HG03571 (cell line): ENCODE measurements at regions not wholly inside any gene's neighbourhood (a gene's known extent, or its start where the extent isn't known, plus 50 kb on each side); places are given as distances from the start of the nearest gene placed in this dataset.

Experiments used
- ATAC-seq: cut with Tn5 transposase; IDR thresholded peaks from one replicate; pipeline ENCODE4 v1.9.1; 2021; ENCODE audit not compliant: unreplicated experiment

GRCh38 chr21:38652396-38652795, 153.3 kb upstream of the ETS2 start:
- ATAC-seq: no peak

- no peak for ATAC-seq
These were observed 151.1 kb upstream of the ETS2 start for GRCh38 chr21:38654580-38654979.

GRCh38 chr21:38658511-38658910, 147.2 kb upstream of the ETS2 start:
- ATAC-seq: no peak

- no peak for ATAC-seq
These were observed 145.8 kb upstream of the ETS2 start for GRCh38 chr21:38659936-38660332.

GRCh38 chr21:38660333-38661196, 145.2 kb upstream of the ETS2 start:
- no peak for ATAC-seq

GRCh38 chr21:38661197-38661871, 144.4 kb upstream of the ETS2 start:
- no peak for ATAC-seq

GRCh38 chr21:38661889-38662568, 143.7 kb upstream of the ETS2 start:
- no peak for ATAC-seq

GRCh38 chr21:38663282-38663681, 142.4 kb upstream of the ETS2 start:
- no peak for ATAC-seq

GRCh38 chr21:38664315-38664714, 141.4 kb upstream of the ETS2 start:
- no peak for ATAC-seq

GRCh38 chr21:38664841-38665240, 140.9 kb upstream of the ETS2 start:
- ATAC-seq: no peak

- no peak for ATAC-seq
These were observed 138.3 kb upstream of the ETS2 start for GRCh38 chr21:38667291-38667870.

GRCh38 chr21:38668067-38668466, 137.7 kb upstream of the ETS2 start:
- ATAC-seq: no peak

- ATAC-seq: no peak
These were observed 137.2 kb upstream of the ETS2 start for GRCh38 chr21:38668541-38668940.

GRCh38 chr21:38669186-38669585, 136.5 kb upstream of the ETS2 start:
- ATAC-seq: no peak

GRCh38 chr21:38670861-38671260, 134.9 kb upstream of the ETS2 start:
- ATAC-seq: no peak

GRCh38 chr21:38671773-38672172, 134.0 kb upstream of the ETS2 start:
- no peak for ATAC-seq

GRCh38 chr21:38675182-38675824, 130.4 kb upstream of the ETS2 start:
- no peak for ATAC-seq

- ATAC-seq: no peak
These were observed 126.9 kb upstream of the ETS2 start for GRCh38 chr21:38678827-38679226.

GRCh38 chr21:38679534-38679933, 126.2 kb upstream of the ETS2 start:
- peak; percentile 79 for ATAC-seq

GRCh38 chr21:38680401-38680800, 125.3 kb upstream of the ETS2 start:
- ATAC-seq: no peak

GRCh38 chr21:38683222-38683621, 122.5 kb upstream of the ETS2 start:
- ATAC-seq: no peak
